ENCODE measurements at regions not wholly inside any gene's neighbourhood (a gene's known extent, or its start where the extent isn't known, plus 50 kb on each side); places are given as distances from the start of the nearest gene placed in this dataset.

DNA sequence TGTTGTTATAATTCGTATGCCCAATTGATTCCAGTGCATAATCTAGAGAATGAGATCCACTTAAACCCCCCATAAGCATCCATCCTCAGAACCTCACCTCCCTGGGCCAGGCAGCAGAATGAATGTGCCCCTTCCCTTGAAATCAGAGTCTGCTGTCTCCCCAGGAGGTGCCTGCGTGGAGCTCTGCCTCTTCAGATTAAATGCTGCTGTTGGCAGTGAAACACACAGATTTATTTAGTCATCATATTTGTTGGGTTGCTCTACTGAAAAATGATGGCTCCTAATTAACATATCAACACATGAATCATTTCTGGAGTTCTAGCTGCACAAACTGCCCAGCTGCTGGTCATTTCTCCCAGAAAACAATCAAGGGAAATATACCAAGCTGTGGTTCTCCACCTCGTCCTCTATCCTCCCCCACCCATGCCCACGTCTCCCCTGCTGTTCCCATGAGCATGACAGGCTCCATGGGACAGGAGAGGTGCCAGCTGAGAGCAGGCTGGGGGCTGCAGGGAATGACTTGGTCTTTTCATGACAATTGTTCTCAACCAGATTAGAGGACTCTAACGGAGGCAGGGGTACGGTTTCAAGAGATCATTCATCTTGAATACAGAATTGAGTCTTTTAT lies 633.1 kb downstream of the CDH26 start:
- POLR2A ChIA-PET (ENCODE audit: partially characterized antibody), result no interaction called here

More for the DNA sequence above, 633.1 kb downstream of the CDH26 start:
- no peak overlapping the region for H3K4me3 ChIP-seq (ENCODE audit: extremely low read depth in 1 of 4, insufficient read depth in 2 of 4, low read depth in 3 of 4, low read length in 4 of 4)
- CTCF ChIA-PET (ENCODE audit: partially characterized antibody), result no interaction called here
- no peak overlapping the region for H3K14ac ChIP-seq (ENCODE audit: insufficient read length)
- no peak overlapping the region for H2AFZ ChIP-seq (ENCODE audit: low read length)
- H2AK5ac ChIP-seq (ENCODE audit: low read depth, low read length), result no peak overlapping the region; the same call in 1 of the 2 replicates
- no peak overlapping the region for H3K23ac ChIP-seq (ENCODE audit: insufficient read length)
- no peak overlapping the region for H2BK5ac ChIP-seq (ENCODE audit: low read depth, low read length)
- H3K4ac ChIP-seq (replicated peaks; ENCODE audit: insufficient read length, low read depth, low read length), result no peak overlapping the region
- WGBS, 2 experiments (ENCODE audit: extremely low coverage in 1 of 2, insufficient coverage in 1 of 2, insufficient read length in 1 of 2, insufficient replicate concordance in 2 of 2, low coverage in 1 of 2, low lambda C conversion rate in 2 of 2, missing lambda C conversion rate in 1 of 2), result 86% methylated on average over 6 of the region's 6 CpGs; no CpG with 5 or more reads in 1 of the 2 experiments
- no peaks in the 10 kb centered on the region for H3K27me3 ChIP-seq (replicated peaks in 1 of 4; ENCODE audit: control insufficient read depth in 3 of 4, extremely low read depth in 1 of 4, insufficient read depth in 3 of 4, low read length in 3 of 4)
- H2BK15ac ChIP-seq (ENCODE audit: low read length), result no peak overlapping the region
- H3K9me3 ChIP-seq (ENCODE audit: insufficient read depth in 2 of 2, low read depth in 1 of 2, low read length in 1 of 2), result no peaks in the 10 kb centered on the region
- no peak overlapping the region for H2BK120ac ChIP-seq (replicated peaks; ENCODE audit: low read depth, low read length)
- no peak overlapping the region for H3K56ac ChIP-seq (replicated peaks; ENCODE audit: insufficient read length, low read depth, low read length)
- no peaks in the 10 kb centered on the region for H4K20me1 ChIP-seq (replicated peaks in 1 of 2; ENCODE audit: control insufficient read depth in 1 of 2, insufficient read depth in 2 of 2, low read length in 2 of 2)
- no peak for DNase-seq (ENCODE audit: low read depth in 1 of 2, low spot score in 2 of 2)
- peaks cover 0 to 4% (median under 1%) of the 10 kb centered on the region in 4 experiments; a peak in 2 of 7 replicates for H3K4me1 ChIP-seq (replicated peaks in 1 of 4; ENCODE audit: control insufficient read depth in 3 of 4, insufficient read depth in 4 of 4, low read length in 3 of 4)
- no peak overlapping the region for H2BK20ac ChIP-seq (ENCODE audit: low read length)
- no peak overlapping the region for H3K9ac ChIP-seq (replicated peaks in 1 of 4; ENCODE audit: extremely low read depth in 1 of 4, low read depth in 3 of 4, low read length in 3 of 4)
- no peak for FAIRE-seq
- TF ChIP-seq TCF12 (IDR thresholded peaks at IDR 0.05; ENCODE audit: low read depth, low read length) (no peak), RAD21 (IDR thresholded peaks at IDR 0.05 in 1 of 2, conservative IDR thresholded peaks at IDR 0.05 in 1 of 2; ENCODE audit: low read depth in 2 of 2, low read length in 2 of 2) (no peak), BRCA1 (IDR thresholded peaks at IDR 0.05; ENCODE audit: low read depth, low read length) (no peak), SRF (IDR thresholded peaks at IDR 0.05; ENCODE audit: low read depth, low read length) (no peak), POLR2A (IDR thresholded peaks at IDR 0.05; ENCODE audit: control extremely low read depth in 1 of 2, low read depth in 2 of 2, low read length in 2 of 2) (no peak), NRF1 (IDR thresholded peaks at IDR 0.05; ENCODE audit: low read depth, low read length) (no peak), SUZ12 (IDR thresholded peaks at IDR 0.05; ENCODE audit: low read length) (no peak), EZH2 (IDR thresholded peaks at IDR 0.05; ENCODE audit: low read depth, low read length, severe bottlenecking) (no peak), TEAD4 (IDR thresholded peaks at IDR 0.05; ENCODE audit: low read depth, low read length) (no peak)
- TF ChIP-seq, protein P1, sequence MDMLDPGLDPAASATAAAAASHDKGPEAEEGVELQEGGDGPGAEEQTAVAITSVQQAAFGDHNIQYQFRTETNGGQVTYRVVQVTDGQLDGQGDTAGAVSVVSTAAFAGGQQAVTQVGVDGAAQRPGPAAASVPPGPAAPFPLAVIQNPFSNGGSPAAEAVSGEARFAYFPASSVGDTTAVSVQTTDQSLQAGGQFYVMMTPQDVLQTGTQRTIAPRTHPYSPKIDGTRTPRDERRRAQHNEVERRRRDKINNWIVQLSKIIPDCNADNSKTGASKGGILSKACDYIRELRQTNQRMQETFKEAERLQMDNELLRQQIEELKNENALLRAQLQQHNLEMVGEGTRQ (IDR thresholded peaks at IDR 0.05; ENCODE audit: low read length), result no peak
- H2BK12ac ChIP-seq (ENCODE audit: low read depth, low read length), result no peak overlapping the region
- no peak overlapping the region for H4K5ac ChIP-seq (ENCODE audit: insufficient read length, low read depth, low read length)
- no peaks in the 10 kb centered on the region for H3K23me2 ChIP-seq (ENCODE audit: low read depth, low read length)
- no peaks in the 10 kb centered on the region for H3K79me2 ChIP-seq (ENCODE audit: control insufficient read depth in 1 of 2, insufficient read depth in 2 of 2, low read length in 2 of 2)
- no peak overlapping the region for H4K91ac ChIP-seq (replicated peaks; ENCODE audit: insufficient read length, low read length)
- no peak overlapping the region for H4K8ac ChIP-seq (ENCODE audit: extremely low read depth, insufficient read depth, low read length)
- H3K79me1 ChIP-seq (ENCODE audit: low read depth, low read length), result no peaks in the 10 kb centered on the region
- H3K27ac ChIP-seq (ENCODE audit: low read depth, low read length), result no peak overlapping the region
- no peak overlapping the region for H3K18ac ChIP-seq (ENCODE audit: extremely low read depth, low read length)
- H3K36me3 ChIP-seq (ENCODE audit: control insufficient read depth in 2 of 4, insufficient read depth in 4 of 4, low read length in 3 of 4), result no peaks in the 10 kb centered on the region
- no peak overlapping the region for H3K4me2 ChIP-seq (ENCODE audit: insufficient read depth in 1 of 2, low read depth in 2 of 2, low read length in 2 of 2)

Measured in H1 (cell line).